Esophagus squamous epithelium (tissue), 5 donors: ENCODE measurements at regions not wholly inside any gene's neighbourhood (a gene's known extent, or its start where the extent isn't known, plus 50 kb on each side); places are given as distances from the start of the nearest gene placed in this dataset.

Experiments
- DNase-seq: peaks from one replicate; lab custom pipeline; 2025; lab: John Stamatoyannopoulos, UW
- H3K27ac ChIP-seq, 4 donors: fragments of 200-600 bp; sonication (generic); one replicate each; pipeline ENCODE4 v1.5.1; 2016 to 2019; ENCODE audit warnings: mild to moderate bottlenecking in 1 of 4
- H3K27me3 ChIP-seq, 4 donors: fragments of 200-600 bp; sonication (generic); 1 replicate in 3 of 4; 2 replicates in 1 of 4; pipeline versions ENCODE4 v1.5.1 to v1.6.0; 2017 to 2021; ENCODE audit warnings: antibody characterized with exemption in 1 of 4
- H3K36me3 ChIP-seq, 3 donors: fragments of 200-600 bp; sonication (generic); one replicate each; pipeline ENCODE4 v1.5.1; 2016 to 2019
- H3K4me1 ChIP-seq, 3 donors: fragments of 200-600 bp; sonication (generic); one replicate each; pipeline ENCODE4 v1.5.1; 2017 to 2019
- H3K4me3 ChIP-seq, 4 donors: fragments of 200-600 bp; sonication (generic); 1 replicate in 3 of 4; 2 replicates in 1 of 4; pipeline ENCODE4 v1.5.1; 2016 to 2019; ENCODE audit warnings: mild to moderate bottlenecking in 2 of 4, moderate library complexity in 1 of 4
- H3K9me3 ChIP-seq, 3 donors: fragments of 200-600 bp; sonication (generic); one replicate each; pipeline ENCODE4 v1.5.1; 2016 to 2019
- POLR2A ChIP-seq, 4 donors: fragments of 450-650 bp; IDR thresholded peaks; one replicate each; pipeline ENCODE4 v1.6.1; 2017; ENCODE audit warnings: antibody characterized with exemption in 4 of 4, mild to moderate bottlenecking in 4 of 4, moderate library complexity in 3 of 4
- WGBS, 2 donors: methylation state at CpG; one replicate each; pipeline ENCODE4 v1.1.5; 2018; 5-methylcytosine and 5-hydroxymethylcytosine counted together
- intact Hi-C: fragments of 100-400 bp; cut with DNase I; formaldehyde crosslinking; loops from one replicate; pipeline ENCODE4 v1.15.0; 2022
- TF ChIP-seq, protein P1 (sequence below), 6 experiments: fragments of 450-650 bp in 4 of 6; fragments of 200-600 bp in 2 of 6; sonication (generic) in 2 of 6; IDR thresholded peaks; one replicate each; pipeline ENCODE4 v1.5.1; 2016 to 2019; ENCODE audit warnings: antibody characterized with exemption in 6 of 6, mild to moderate bottlenecking in 4 of 6, moderate library complexity in 4 of 6
- donor health status: DM: yes; HTN: yes; CAD: no.

DNA sequence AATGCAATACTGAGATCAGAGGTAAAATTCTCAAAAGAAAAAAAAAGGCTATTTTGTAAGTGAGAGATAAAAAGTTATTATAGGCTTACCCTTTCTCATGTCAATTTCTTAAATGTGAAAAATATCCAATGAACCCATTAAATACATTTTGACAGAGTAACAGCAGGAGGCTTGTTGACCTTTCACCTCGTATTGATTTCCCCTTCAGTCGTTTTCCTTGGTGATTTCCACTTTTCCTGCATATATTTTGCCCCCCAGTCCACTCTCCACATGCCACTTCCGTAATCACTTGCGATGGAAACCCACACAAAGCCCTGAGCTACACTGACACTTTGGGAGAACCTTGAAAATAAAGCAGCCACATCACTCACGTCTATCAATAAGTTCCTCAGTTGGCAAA, 248.1 kb upstream of the OBI1 start:
- no peaks in the 10 kb centered on the region for H3K36me3 ChIP-seq
- no peaks in the 10 kb centered on the region for H3K27me3 ChIP-seq
- 32 to 41% methylated on average over 5 of the region's 5 CpGs for WGBS, 2 donors
- intact Hi-C loops: no loop called here
- H3K27ac ChIP-seq: no peak overlapping the region
- H3K9me3 ChIP-seq: no peaks in the 10 kb centered on the region
- no peaks in the 10 kb centered on the region for H3K4me1 ChIP-seq
- TF ChIP-seq, protein P1, sequence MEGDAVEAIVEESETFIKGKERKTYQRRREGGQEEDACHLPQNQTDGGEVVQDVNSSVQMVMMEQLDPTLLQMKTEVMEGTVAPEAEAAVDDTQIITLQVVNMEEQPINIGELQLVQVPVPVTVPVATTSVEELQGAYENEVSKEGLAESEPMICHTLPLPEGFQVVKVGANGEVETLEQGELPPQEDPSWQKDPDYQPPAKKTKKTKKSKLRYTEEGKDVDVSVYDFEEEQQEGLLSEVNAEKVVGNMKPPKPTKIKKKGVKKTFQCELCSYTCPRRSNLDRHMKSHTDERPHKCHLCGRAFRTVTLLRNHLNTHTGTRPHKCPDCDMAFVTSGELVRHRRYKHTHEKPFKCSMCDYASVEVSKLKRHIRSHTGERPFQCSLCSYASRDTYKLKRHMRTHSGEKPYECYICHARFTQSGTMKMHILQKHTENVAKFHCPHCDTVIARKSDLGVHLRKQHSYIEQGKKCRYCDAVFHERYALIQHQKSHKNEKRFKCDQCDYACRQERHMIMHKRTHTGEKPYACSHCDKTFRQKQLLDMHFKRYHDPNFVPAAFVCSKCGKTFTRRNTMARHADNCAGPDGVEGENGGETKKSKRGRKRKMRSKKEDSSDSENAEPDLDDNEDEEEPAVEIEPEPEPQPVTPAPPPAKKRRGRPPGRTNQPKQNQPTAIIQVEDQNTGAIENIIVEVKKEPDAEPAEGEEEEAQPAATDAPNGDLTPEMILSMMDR (IDR thresholded peaks at IDR 0.05): no peak
- TF ChIP-seq POLR2A (IDR thresholded peaks at IDR 0.05): no peak
- H3K4me3 ChIP-seq: no peak overlapping the region
- no peak for DNase-seq

DNA sequence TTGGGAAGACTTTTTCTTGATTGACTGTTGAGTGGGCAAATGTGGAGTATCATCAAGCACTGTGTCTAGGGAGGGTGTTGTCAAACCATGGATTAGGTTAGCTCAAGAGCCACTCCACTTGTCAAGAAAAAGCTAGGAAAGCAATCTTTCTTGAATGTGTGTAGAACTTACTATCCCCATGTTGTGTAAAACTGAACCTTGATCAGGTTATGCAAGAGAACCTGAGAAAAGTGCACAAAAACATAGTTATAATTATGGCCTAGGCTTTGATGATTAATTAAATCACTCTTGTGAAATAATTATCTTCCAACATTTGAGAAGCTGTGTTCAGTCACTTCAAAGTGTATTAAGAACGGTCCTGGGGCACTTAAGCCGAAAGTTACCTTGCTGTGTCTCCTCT, 238.2 kb upstream of the OBI1 start:
- WGBS, 2 donors: 26 to 36% methylated on average over 2 of the region's 2 CpGs
- TF ChIP-seq POLR2A (IDR thresholded peaks at IDR 0.05): no peak
- TF ChIP-seq, protein P1 (IDR thresholded peaks at IDR 0.05): no peak
- intact Hi-C loops: no loop called here
- Histone ChIP-seq H3K36me3 (no peaks in the 10 kb centered on the region), H3K9me3 (no peaks in the 10 kb centered on the region), H3K4me1 (no peaks in the 10 kb centered on the region), H3K27me3 (no peaks in the 10 kb centered on the region), H3K4me3 (no peak overlapping the region), H3K27ac (no peak overlapping the region)
- no peak for DNase-seq

DNA sequence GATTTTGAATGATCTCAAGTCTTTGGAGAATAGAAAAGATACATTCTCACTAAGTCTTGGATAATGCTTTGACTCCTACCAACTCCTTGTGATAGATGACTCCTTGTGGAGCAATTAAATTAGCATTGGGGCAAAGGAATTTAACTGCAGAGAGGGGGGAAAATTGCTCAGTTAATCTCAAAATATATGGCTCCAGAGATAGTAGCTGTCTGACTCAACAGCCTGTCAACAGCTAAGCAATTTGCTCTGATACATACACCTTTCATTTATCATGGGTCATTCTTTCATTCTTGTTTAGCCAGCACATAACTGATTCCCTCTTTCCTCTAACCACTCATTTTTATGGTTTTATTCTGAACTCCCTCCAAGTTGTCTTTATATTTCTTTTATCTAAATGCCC, 225.6 kb upstream of the OBI1 start:
- no peaks in the 10 kb centered on the region for H3K36me3 ChIP-seq
- no peak overlapping the region for H3K4me3 ChIP-seq
- intact Hi-C loops: no loop called here

DNA sequence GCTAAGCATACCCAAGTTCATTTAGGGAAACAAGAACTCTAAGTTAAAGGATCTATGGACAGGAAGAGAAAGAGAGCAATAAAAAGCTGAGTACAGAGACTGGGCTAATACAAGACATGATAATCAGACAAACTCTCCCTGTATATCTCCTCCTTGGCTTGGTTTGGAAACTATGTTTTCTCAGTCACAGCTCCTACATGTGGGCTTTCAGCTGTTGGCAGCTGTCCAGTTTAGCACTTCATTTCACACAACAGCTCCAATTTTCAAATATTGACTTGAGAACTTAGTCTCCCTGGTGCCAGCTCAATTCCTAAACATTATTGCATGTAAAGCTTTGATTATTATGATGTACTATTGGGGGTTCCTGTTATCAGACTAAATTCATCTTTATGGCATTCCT, 222.8 kb upstream of the OBI1 start:
- Histone ChIP-seq H3K4me3 (no peak overlapping the region), H3K9me3 (no peaks in the 10 kb centered on the region), H3K27me3 (no peaks in the 10 kb centered on the region), H3K4me1 (no peaks in the 10 kb centered on the region), H3K27ac (no peak overlapping the region), H3K36me3 (no peaks in the 10 kb centered on the region)
- no peak for TF ChIP-seq POLR2A (IDR thresholded peaks at IDR 0.05)
- TF ChIP-seq, protein P1 (IDR thresholded peaks at IDR 0.05): no peak
- intact Hi-C loops: no loop called here
- no peak for DNase-seq

More for the DNA sequence above, 225.6 kb upstream of the OBI1 start:
- DNase-seq: no peak
- no peak for TF ChIP-seq POLR2A (IDR thresholded peaks at IDR 0.05)
- TF ChIP-seq, protein P1 (IDR thresholded peaks at IDR 0.05): no peak
- Histone ChIP-seq H3K27me3 (no peaks in the 10 kb centered on the region), H3K4me1 (no peaks in the 10 kb centered on the region), H3K9me3 (no peaks in the 10 kb centered on the region), H3K27ac (no peak overlapping the region)

DNA sequence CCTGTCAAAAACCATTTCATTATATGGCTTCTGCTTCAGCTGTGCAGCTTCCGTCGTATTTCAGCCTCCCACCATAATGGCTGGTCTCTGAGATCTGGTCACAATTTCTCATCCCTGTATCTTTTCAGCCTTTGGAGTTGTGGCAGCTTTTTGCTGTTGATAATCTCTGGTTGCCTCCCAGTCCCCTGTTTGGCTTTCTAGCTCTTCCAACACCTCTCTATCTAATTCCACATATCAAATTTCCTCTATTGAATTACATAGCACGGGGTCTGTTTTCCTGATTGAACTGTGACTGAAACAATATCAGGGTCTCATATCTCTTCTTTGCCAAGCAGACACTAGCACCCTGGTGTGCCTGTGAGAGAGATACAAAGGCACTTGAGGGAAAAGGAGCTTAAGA, 222.1 kb upstream of the OBI1 start:
- Histone ChIP-seq H3K9me3 (no peaks in the 10 kb centered on the region), H3K27me3 (no peaks in the 10 kb centered on the region), H3K27ac (no peak overlapping the region), H3K4me1 (no peaks in the 10 kb centered on the region), H3K4me3 (no peak overlapping the region), H3K36me3 (no peaks in the 10 kb centered on the region)
- no peak for DNase-seq
- TF ChIP-seq POLR2A (IDR thresholded peaks at IDR 0.05): no peak
- TF ChIP-seq, protein P1 (IDR thresholded peaks at IDR 0.05): no peak
- 36 to 49% methylated on average over 3 of the region's 3 CpGs for WGBS, 2 donors
- intact Hi-C loops: no loop called here
